ENCODE measurements at regions not wholly inside any gene's neighbourhood (a gene's known extent, or its start where the extent isn't known, plus 50 kb on each side); places are given as distances from the start of the nearest gene placed in this dataset.

- DNase-seq (ENCODE audit: low read depth), result no peak
Measured at GRCh38 chr16:8271344-8271743, 319.0 kb downstream of the TMEM114 start.

- no peak for DNase-seq (ENCODE audit: low read depth)
Measured at GRCh38 chr16:8262299-8262698, 328.0 kb downstream of the TMEM114 start.

GRCh38 chr16:8260140-8260539, 330.2 kb downstream of the TMEM114 start:
- no peak for DNase-seq (ENCODE audit: low read depth)

DNA sequence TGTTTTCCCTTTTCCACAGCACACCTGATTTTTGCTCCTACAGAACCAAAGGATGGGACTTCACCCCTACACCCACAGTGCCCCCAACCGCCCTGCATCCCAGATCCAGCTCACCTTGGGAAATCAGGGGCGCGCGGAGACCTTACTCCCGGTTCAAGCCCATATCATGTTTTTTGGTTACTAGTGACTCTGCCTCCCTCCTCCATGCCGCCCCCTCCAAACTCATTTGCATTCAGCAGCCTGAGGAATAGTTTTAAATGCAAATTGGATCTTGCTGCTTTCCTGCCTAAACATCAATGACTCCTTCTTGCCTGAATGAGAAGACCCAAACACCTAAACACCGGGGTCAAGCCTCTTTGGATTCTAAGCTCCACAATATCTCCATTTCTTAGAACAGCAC, 331.8 kb downstream of the TMEM114 start:
- no peak for DNase-seq (ENCODE audit: low read depth)

DNA sequence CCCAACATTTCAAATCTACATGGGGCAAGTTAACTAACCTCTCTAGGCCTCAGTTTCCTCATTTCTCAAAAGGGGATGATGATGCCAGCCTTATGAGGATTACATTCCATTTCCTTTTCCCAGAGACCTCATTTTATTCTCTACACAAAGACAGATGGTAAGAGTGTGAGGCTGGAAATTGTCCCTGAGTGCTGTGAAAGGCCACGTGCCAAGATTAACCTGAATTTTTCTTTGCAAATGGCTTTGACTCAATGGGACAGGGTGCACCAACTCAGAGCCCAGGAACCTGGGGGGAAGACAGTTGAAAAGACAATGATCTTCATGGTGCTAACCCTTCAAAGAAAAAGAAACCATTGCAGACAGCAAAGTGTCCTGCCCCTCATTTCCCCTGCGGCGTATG, 332.8 kb downstream of the TMEM114 start:
- no peak for DNase-seq (ENCODE audit: low read depth)

- DNase-seq (ENCODE audit: low read depth), result no peak
Measured at GRCh38 chr16:8254405-8254804, 335.9 kb downstream of the TMEM114 start.

- DNase-seq (ENCODE audit: low read depth), result no peak
Measured at GRCh38 chr16:8253718-8254117, 336.6 kb downstream of the TMEM114 start.

- no peak for DNase-seq (ENCODE audit: low read depth)
Measured at GRCh38 chr16:8251727-8252126, 338.6 kb downstream of the TMEM114 start.

- no peak for DNase-seq (ENCODE audit: low read depth)
Measured at GRCh38 chr16:8251298-8251697, 339.0 kb downstream of the TMEM114 start.

DNA sequence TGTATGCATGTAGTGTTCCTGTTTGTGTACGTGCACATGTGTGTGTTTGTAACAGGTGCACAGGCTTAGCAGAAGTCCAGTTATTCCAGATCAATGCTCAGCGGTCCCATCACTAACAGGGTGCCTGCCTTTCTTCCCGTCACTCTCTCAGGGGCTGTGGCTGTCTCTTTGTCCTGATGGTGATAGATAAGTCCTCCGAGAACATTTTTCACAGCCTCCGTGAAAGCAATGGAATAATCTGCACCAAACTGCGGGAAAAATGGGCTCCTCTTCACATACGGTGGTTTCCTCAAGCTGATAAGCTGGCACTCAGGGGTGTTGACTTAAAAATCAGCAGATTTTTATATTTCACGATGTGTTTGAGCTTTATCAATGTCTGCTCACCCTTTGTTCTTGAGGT, 342.3 kb downstream of the TMEM114 start:
- DNase-seq (ENCODE audit: low read depth), result no peak

DNA sequence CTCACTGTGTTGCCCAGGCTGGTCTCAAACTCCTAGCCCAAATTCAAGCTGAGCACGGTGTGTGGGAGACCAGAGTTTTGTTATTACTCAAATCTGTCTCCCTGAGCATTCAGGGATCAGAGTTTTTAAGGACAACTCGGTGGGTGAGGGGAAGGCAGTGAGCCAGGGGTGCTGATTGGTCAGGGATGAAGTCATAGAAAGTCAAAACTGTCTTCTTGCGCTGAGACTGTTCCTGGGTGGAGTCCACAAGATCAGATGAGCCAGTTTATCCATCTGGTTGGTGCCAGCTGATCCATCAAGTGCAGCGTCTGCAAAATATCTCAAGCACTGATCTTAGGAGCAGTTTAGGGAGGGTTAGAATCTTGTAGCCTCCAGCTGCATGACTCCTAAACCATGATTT, 346.3 kb downstream of the TMEM114 start:
- DNase-seq (ENCODE audit: low read depth), result no peak

DNA sequence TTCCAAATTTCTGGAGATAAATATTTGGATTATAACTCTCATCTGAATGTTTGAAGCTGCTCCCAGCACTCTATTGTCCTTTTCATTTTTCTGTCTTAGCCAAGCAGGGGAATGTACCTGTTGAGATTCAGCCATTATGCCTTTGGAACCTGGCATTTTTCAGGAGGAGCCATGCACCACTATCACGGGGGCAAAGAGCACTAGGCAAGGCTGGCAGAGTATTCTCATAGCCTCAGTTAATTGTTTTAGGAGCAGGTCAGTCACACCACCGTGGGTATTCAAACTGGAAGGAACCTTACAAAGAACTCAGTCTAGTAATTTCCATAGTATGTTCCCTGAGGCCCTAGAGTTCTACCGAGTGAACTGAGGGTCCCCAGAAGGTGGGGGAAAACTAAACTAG, 348.9 kb downstream of the TMEM114 start:
- DNase-seq (ENCODE audit: low read depth), result no peak

GRCh38 chr16:8239443-8239842, 350.9 kb downstream of the TMEM114 start:
- DNase-seq (ENCODE audit: low read depth), result no peak

GRCh38 chr16:8237452-8237851, 352.9 kb downstream of the TMEM114 start:
- DNase-seq (ENCODE audit: low read depth), result no peak

GRCh38 chr16:8236816-8237215, 353.5 kb downstream of the TMEM114 start:
- no peak for DNase-seq (ENCODE audit: low read depth)

GRCh38 chr16:8230497-8230896, 359.8 kb downstream of the TMEM114 start:
- no peak for DNase-seq (ENCODE audit: low read depth)

GRCh38 chr16:8229011-8229520, 361.2 kb downstream of the TMEM114 start:
- DNase-seq (ENCODE audit: low read depth), result no peak

DNA sequence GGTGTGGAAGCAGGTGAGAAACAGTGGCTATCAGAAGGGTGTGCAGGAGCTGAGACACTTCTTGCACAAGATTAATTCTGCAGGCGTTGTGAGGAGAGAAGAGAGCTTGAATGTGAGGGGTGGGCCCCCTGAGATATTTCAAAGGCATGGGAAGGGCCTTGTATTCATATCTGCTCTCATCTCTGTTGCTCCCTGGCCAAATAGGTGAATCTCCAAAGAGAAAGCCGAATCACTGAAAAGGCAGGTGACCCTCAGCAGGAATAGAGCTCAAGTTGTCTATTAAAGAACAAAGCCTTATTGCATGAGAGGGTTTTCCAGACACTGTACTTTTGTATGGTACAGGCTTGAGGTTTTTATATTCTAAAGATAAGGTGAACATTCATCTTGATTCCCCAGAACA, 373.1 kb downstream of the TMEM114 start:
- no peak for DNase-seq (ENCODE audit: low read depth)

GRCh38 chr16:8204769-8205168, 385.5 kb downstream of the TMEM114 start:
- no peak for DNase-seq (ENCODE audit: low read depth)

GRCh38 chr16:8204096-8204495, 386.2 kb downstream of the TMEM114 start:
- no peak for DNase-seq (ENCODE audit: low read depth)

GRCh38 chr16:8203101-8203500, 387.2 kb downstream of the TMEM114 start:
- no peak for DNase-seq (ENCODE audit: low read depth)

GRCh38 chr16:8200839-8201238, 389.5 kb downstream of the TMEM114 start:
- no peak for DNase-seq (ENCODE audit: low read depth)

- no peak for DNase-seq (ENCODE audit: low read depth)
Measured at GRCh38 chr16:8199390-8199789, 390.9 kb downstream of the TMEM114 start.

- DNase-seq (ENCODE audit: low read depth), result no peak
Measured at GRCh38 chr16:8194794-8195193, 395.5 kb downstream of the TMEM114 start.

DNA sequence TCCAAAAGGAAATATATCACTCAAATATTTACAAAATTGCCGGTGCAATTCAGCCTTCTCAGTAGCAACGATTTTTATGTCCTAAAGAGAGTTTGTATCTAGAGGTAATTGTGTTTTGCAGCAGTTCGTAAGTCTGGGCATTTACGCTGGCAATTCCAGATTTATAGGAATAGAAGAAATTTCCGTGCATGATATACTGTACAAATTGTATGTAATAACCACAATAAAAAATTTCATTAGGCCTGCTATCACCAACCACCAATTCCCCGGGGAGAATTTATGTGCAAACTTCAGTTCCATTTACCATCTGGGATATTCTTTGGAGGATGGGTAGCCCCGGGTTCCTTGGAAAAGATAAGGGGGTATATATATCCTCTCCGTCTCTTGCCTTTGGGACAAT, 401.5 kb downstream of the TMEM114 start:
- DNase-seq (ENCODE audit: low read depth), result no peak

Measured in iris pigment epithelial cell (primary cell).